ENCODE measurements at regions not wholly inside any gene's neighbourhood (a gene's known extent, or its start where the extent isn't known, plus 50 kb on each side); places are given as distances from the start of the nearest gene placed in this dataset.

DNA sequence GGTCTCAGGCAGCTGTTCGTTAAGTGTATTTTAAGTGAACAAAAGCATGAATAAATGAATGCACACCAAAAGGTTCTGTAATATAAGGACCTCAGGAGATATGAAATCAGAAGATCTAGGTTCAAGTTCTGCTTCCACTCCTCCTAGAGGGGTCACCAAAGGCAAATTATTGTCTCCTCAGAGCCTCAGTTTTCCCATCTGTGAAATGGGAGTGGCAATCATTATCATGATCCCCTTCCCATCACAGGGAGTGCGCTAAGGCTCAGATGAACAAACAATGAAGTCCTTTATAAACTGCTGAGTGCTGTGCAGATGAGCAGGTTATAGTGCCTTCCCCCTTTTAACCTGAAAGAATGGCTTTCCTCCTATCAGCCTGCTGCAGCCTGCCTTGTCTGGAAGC lies 248.3 kb upstream of the C16orf82 start:
- POLR2A ChIA-PET = no interaction called here
- TF ChIP-seq GRHL2 (CRISPR knock-in tag; IDR thresholded peaks at IDR 0.05; ENCODE audit: insufficient replicate concordance, severe bottlenecking) (no peak), ZNF671 (CRISPR knock-in tag; IDR thresholded peaks at IDR 0.05) (no peak), ZNF281 (CRISPR knock-in tag; IDR thresholded peaks at IDR 0.05) (no peak), ELF4 (CRISPR knock-in tag; IDR thresholded peaks at IDR 0.05; ENCODE audit: low read depth) (no peak), NFE2L1 (CRISPR knock-in tag; IDR thresholded peaks at IDR 0.05) (no peak), ERG (CRISPR knock-in tag; IDR thresholded peaks at IDR 0.05) (no peak), CREM (CRISPR knock-in tag; IDR thresholded peaks at IDR 0.05) (no peak), ZBTB21 (CRISPR knock-in tag; IDR thresholded peaks at IDR 0.05; ENCODE audit: borderline replicate concordance) (no peak), GABPB1 (CRISPR knock-in tag; IDR thresholded peaks at IDR 0.05) (no peak), E2F5 (CRISPR knock-in tag; IDR thresholded peaks at IDR 0.05) (no peak), FOXP4 (CRISPR knock-in tag; IDR thresholded peaks at IDR 0.05) (no peak), TCF7 (CRISPR knock-in tag; IDR thresholded peaks at IDR 0.05; ENCODE audit: low read depth) (no peak)
- TF ChIP-seq, protein P1, sequence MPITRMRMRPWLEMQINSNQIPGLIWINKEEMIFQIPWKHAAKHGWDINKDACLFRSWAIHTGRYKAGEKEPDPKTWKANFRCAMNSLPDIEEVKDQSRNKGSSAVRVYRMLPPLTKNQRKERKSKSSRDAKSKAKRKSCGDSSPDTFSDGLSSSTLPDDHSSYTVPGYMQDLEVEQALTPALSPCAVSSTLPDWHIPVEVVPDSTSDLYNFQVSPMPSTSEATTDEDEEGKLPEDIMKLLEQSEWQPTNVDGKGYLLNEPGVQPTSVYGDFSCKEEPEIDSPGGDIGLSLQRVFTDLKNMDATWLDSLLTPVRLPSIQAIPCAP (CRISPR knock-in tag; IDR thresholded peaks at IDR 0.05) = no peak
- TF ChIP-seq, protein P2, sequence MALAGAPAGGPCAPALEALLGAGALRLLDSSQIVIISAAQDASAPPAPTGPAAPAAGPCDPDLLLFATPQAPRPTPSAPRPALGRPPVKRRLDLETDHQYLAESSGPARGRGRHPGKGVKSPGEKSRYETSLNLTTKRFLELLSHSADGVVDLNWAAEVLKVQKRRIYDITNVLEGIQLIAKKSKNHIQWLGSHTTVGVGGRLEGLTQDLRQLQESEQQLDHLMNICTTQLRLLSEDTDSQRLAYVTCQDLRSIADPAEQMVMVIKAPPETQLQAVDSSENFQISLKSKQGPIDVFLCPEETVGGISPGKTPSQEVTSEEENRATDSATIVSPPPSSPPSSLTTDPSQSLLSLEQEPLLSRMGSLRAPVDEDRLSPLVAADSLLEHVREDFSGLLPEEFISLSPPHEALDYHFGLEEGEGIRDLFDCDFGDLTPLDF (CRISPR knock-in tag; IDR thresholded peaks at IDR 0.05) = no peak
- TF ChIP-seq, protein P3, sequence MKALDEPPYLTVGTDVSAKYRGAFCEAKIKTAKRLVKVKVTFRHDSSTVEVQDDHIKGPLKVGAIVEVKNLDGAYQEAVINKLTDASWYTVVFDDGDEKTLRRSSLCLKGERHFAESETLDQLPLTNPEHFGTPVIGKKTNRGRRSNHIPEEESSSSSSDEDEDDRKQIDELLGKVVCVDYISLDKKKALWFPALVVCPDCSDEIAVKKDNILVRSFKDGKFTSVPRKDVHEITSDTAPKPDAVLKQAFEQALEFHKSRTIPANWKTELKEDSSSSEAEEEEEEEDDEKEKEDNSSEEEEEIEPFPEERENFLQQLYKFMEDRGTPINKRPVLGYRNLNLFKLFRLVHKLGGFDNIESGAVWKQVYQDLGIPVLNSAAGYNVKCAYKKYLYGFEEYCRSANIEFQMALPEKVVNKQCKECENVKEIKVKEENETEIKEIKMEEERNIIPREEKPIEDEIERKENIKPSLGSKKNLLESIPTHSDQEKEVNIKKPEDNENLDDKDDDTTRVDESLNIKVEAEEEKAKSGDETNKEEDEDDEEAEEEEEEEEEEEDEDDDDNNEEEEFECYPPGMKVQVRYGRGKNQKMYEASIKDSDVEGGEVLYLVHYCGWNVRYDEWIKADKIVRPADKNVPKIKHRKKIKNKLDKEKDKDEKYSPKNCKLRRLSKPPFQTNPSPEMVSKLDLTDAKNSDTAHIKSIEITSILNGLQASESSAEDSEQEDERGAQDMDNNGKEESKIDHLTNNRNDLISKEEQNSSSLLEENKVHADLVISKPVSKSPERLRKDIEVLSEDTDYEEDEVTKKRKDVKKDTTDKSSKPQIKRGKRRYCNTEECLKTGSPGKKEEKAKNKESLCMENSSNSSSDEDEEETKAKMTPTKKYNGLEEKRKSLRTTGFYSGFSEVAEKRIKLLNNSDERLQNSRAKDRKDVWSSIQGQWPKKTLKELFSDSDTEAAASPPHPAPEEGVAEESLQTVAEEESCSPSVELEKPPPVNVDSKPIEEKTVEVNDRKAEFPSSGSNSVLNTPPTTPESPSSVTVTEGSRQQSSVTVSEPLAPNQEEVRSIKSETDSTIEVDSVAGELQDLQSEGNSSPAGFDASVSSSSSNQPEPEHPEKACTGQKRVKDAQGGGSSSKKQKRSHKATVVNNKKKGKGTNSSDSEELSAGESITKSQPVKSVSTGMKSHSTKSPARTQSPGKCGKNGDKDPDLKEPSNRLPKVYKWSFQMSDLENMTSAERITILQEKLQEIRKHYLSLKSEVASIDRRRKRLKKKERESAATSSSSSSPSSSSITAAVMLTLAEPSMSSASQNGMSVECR (CRISPR knock-in tag; IDR thresholded peaks at IDR 0.05; ENCODE audit: borderline replicate concordance) = no peak

More for the DNA sequence above, 248.3 kb upstream of the C16orf82 start:
- no peak for DNase-seq (ENCODE audit: low spot score)
- CTCF ChIA-PET = no interaction called here
- H3K4me3 Mint-ChIP-seq = no peak overlapping the region
- ATAC-seq = no peak
- no peaks in the 10 kb centered on the region for H3K27me3 Mint-ChIP-seq (ENCODE audit: low read depth)
- no peak overlapping the region for H3K27ac Mint-ChIP-seq
- no peaks in the 10 kb centered on the region for H3K4me1 Mint-ChIP-seq
- H3K36me3 Mint-ChIP-seq = no peaks in the 10 kb centered on the region
- H3K9me3 Mint-ChIP-seq = no peaks in the 10 kb centered on the region
